ENCODE measurements at regions not wholly inside any gene's neighbourhood (a gene's known extent, or its start where the extent isn't known, plus 50 kb on each side); places are given as distances from the start of the nearest gene placed in this dataset.

DNA sequence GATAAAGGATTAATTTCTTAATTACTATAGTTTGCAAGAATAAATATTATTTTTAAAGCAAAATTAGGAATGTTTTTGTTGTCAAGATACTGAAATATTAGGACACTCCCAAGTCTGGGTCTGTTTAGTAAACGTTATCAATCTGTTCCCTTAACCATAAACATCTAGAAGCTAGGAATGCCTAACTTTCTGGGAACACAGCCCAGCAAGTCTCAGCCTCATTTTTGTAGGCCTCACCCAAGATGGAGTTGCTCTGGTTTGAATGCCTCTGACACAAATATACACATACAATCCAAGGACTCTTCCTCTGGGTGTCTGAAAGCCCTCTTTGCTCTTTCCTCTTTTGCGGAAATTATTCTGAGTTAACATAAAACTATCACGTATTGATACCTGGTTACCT is 487.4 kb upstream of the CELF2 start:
- TF ChIP-seq FOXA1 (IDR thresholded peaks at IDR 0.05) = no peak
- TF ChIP-seq, protein P1, sequence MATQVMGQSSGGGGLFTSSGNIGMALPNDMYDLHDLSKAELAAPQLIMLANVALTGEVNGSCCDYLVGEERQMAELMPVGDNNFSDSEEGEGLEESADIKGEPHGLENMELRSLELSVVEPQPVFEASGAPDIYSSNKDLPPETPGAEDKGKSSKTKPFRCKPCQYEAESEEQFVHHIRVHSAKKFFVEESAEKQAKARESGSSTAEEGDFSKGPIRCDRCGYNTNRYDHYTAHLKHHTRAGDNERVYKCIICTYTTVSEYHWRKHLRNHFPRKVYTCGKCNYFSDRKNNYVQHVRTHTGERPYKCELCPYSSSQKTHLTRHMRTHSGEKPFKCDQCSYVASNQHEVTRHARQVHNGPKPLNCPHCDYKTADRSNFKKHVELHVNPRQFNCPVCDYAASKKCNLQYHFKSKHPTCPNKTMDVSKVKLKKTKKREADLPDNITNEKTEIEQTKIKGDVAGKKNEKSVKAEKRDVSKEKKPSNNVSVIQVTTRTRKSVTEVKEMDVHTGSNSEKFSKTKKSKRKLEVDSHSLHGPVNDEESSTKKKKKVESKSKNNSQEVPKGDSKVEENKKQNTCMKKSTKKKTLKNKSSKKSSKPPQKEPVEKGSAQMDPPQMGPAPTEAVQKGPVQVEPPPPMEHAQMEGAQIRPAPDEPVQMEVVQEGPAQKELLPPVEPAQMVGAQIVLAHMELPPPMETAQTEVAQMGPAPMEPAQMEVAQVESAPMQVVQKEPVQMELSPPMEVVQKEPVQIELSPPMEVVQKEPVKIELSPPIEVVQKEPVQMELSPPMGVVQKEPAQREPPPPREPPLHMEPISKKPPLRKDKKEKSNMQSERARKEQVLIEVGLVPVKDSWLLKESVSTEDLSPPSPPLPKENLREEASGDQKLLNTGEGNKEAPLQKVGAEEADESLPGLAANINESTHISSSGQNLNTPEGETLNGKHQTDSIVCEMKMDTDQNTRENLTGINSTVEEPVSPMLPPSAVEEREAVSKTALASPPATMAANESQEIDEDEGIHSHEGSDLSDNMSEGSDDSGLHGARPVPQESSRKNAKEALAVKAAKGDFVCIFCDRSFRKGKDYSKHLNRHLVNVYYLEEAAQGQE (IDR thresholded peaks at IDR 0.05) = no peak
- TF ChIP-seq RXRA (IDR thresholded peaks at IDR 0.05) = no peak
- Histone ChIP-seq H3K27me3 (ENCODE audit: control insufficient read depth in 4 of 4, insufficient read depth in 4 of 4, low read length in 3 of 4) (peaks cover 0 to 2% (median 0%) of the 10 kb centered on the region in 4 donors), H3K4me1 (ENCODE audit: control insufficient read depth in 4 of 4, insufficient read depth in 4 of 4, low read length in 3 of 4) (no peaks in the 10 kb centered on the region), H3K27ac (ENCODE audit: low read depth in 1 of 2, low read length in 2 of 2) (no peak overlapping the region), H3K36me3 (ENCODE audit: control insufficient read depth in 4 of 4, insufficient read depth in 3 of 4, low read depth in 1 of 4, low read length in 3 of 4) (no peaks in the 10 kb centered on the region), H3K9me3 (ENCODE audit: control insufficient read depth in 4 of 4, low read length in 3 of 4) (no peaks in the 10 kb centered on the region), H3K9ac (ENCODE audit: low read depth in 1 of 2, low read length in 2 of 2) (no peak overlapping the region), H3K4me3 (ENCODE audit: low read depth in 1 of 3, low read length in 3 of 3) (no peak overlapping the region)
- no peak for DNase-seq (ENCODE audit: low spot score)
- 62% methylated on average over 3 of the region's 3 CpGs for WGBS

DNA sequence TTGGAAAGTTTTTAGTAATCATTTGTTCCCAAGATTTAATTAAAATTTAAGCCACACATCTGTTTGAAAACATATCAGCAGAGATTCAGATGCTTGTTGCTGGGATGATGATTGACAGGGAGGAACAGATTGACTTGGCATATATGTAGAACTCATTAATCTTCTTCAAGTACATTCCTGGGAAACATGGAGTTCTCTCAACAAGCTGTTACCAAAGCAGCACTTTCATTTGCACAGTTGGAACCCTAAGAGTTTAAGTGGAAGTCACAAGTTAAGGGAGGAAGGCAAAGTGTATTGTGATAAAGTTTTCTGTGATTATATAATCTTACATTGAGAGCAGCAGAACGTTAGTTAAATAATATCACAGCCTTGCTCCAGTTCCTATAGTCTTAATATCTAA is 485.4 kb upstream of the CELF2 start:
- Histone ChIP-seq H3K9ac (ENCODE audit: low read depth in 1 of 2, low read length in 2 of 2) (no peak overlapping the region), H3K36me3 (ENCODE audit: control insufficient read depth in 4 of 4, insufficient read depth in 3 of 4, low read depth in 1 of 4, low read length in 3 of 4) (no peaks in the 10 kb centered on the region), H3K4me3 (ENCODE audit: low read depth in 1 of 3, low read length in 3 of 3) (no peak overlapping the region), H3K27me3 (ENCODE audit: control insufficient read depth in 4 of 4, insufficient read depth in 4 of 4, low read length in 3 of 4) (no peaks in the 10 kb centered on the region), H3K4me1 (ENCODE audit: control insufficient read depth in 4 of 4, insufficient read depth in 4 of 4, low read length in 3 of 4) (no peaks in the 10 kb centered on the region), H3K27ac (ENCODE audit: low read depth in 1 of 2, low read length in 2 of 2) (no peak overlapping the region), H3K9me3 (ENCODE audit: control insufficient read depth in 4 of 4, low read length in 3 of 4) (no peaks in the 10 kb centered on the region)
- TF ChIP-seq FOXA1 (IDR thresholded peaks at IDR 0.05) = no peak
- WGBS = 61% methylated on average over 1 of the region's 1 CpG
- DNase-seq (ENCODE audit: low spot score) = no peak

DNA sequence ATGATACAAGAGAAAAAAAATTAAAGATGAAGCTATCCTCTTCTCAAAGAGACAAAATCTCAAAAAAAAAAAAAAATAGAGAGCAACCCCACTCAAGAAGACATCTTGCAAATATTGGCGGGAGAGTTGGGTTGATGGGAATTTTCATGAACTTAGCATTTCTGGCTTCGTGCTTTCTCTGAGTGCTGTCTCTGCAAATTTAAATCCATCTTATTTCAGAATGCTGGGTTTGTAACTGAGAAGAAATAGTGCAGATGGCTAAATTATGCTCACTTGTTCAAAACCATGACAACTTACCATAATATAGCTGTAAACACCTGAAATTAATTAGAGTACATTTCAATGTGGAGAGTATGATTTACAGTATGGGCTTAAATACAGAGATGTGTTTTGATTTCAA is 484.8 kb upstream of the CELF2 start:
- WGBS = 88% methylated on average over 2 of the region's 2 CpGs
- Histone ChIP-seq H3K36me3 (ENCODE audit: control insufficient read depth in 4 of 4, insufficient read depth in 3 of 4, low read depth in 1 of 4, low read length in 3 of 4) (no peaks in the 10 kb centered on the region), H3K27ac (ENCODE audit: low read depth in 1 of 2, low read length in 2 of 2) (no peak overlapping the region), H3K9me3 (ENCODE audit: control insufficient read depth in 4 of 4, low read length in 3 of 4) (peaks cover 0 to 2% (median 0%) of the 10 kb centered on the region in 4 donors), H3K4me3 (ENCODE audit: low read depth in 1 of 3, low read length in 3 of 3) (no peak overlapping the region), H3K27me3 (ENCODE audit: control insufficient read depth in 4 of 4, insufficient read depth in 4 of 4, low read length in 3 of 4) (no peaks in the 10 kb centered on the region), H3K4me1 (ENCODE audit: control insufficient read depth in 4 of 4, insufficient read depth in 4 of 4, low read length in 3 of 4) (no peaks in the 10 kb centered on the region), H3K9ac (ENCODE audit: low read depth in 1 of 2, low read length in 2 of 2) (no peak overlapping the region)
- DNase-seq (ENCODE audit: low spot score) = no peak
- TF ChIP-seq RXRA (IDR thresholded peaks at IDR 0.05) = no peak
- no peak for TF ChIP-seq NR2F2 (IDR thresholded peaks at IDR 0.05)
- TF ChIP-seq EGR1 (IDR thresholded peaks at IDR 0.05; ENCODE audit: low read depth in 2 of 2) = no peak
- TF ChIP-seq RAD21 (IDR thresholded peaks at IDR 0.05) = no peak
- TF ChIP-seq, protein P2, sequence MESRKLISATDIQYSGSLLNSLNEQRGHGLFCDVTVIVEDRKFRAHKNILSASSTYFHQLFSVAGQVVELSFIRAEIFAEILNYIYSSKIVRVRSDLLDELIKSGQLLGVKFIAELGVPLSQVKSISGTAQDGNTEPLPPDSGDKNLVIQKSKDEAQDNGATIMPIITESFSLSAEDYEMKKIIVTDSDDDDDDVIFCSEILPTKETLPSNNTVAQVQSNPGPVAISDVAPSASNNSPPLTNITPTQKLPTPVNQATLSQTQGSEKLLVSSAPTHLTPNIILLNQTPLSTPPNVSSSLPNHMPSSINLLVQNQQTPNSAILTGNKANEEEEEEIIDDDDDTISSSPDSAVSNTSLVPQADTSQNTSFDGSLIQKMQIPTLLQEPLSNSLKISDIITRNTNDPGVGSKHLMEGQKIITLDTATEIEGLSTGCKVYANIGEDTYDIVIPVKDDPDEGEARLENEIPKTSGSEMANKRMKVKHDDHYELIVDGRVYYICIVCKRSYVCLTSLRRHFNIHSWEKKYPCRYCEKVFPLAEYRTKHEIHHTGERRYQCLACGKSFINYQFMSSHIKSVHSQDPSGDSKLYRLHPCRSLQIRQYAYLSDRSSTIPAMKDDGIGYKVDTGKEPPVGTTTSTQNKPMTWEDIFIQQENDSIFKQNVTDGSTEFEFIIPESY (IDR thresholded peaks at IDR 0.05) = no peak
- TF ChIP-seq, protein P1 (IDR thresholded peaks at IDR 0.05) = no peak
- no peak for TF ChIP-seq YY1 (IDR thresholded peaks at IDR 0.05)
- no peak for TF ChIP-seq JUND (IDR thresholded peaks at IDR 0.05)
- no peak for TF ChIP-seq FOXA2 (IDR thresholded peaks at IDR 0.05)
- TF ChIP-seq FOXA1 (IDR thresholded peaks at IDR 0.05) = no peak
- no peak for TF ChIP-seq HNF4G (IDR thresholded peaks at IDR 0.05)
- TF ChIP-seq, protein P3, sequence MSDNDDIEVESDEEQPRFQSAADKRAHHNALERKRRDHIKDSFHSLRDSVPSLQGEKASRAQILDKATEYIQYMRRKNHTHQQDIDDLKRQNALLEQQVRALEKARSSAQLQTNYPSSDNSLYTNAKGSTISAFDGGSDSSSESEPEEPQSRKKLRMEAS (IDR thresholded peaks at IDR 0.05) = no peak
- TF ChIP-seq, protein P4, sequence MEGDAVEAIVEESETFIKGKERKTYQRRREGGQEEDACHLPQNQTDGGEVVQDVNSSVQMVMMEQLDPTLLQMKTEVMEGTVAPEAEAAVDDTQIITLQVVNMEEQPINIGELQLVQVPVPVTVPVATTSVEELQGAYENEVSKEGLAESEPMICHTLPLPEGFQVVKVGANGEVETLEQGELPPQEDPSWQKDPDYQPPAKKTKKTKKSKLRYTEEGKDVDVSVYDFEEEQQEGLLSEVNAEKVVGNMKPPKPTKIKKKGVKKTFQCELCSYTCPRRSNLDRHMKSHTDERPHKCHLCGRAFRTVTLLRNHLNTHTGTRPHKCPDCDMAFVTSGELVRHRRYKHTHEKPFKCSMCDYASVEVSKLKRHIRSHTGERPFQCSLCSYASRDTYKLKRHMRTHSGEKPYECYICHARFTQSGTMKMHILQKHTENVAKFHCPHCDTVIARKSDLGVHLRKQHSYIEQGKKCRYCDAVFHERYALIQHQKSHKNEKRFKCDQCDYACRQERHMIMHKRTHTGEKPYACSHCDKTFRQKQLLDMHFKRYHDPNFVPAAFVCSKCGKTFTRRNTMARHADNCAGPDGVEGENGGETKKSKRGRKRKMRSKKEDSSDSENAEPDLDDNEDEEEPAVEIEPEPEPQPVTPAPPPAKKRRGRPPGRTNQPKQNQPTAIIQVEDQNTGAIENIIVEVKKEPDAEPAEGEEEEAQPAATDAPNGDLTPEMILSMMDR (IDR thresholded peaks at IDR 0.05; ENCODE audit: low read depth, low read length, missing input control) = no peak
- no peak for TF ChIP-seq GABPA (IDR thresholded peaks at IDR 0.05 in 1 of 2, conservative IDR thresholded peaks at IDR 0.05 in 1 of 2)
- no peak for TF ChIP-seq TAF1 (conservative IDR thresholded peaks at IDR 0.05)
- TF ChIP-seq SP1 (IDR thresholded peaks at IDR 0.05) = no peak
- TF ChIP-seq HNF4A (conservative IDR thresholded peaks at IDR 0.05) = no peak
- TF ChIP-seq, protein P5, sequence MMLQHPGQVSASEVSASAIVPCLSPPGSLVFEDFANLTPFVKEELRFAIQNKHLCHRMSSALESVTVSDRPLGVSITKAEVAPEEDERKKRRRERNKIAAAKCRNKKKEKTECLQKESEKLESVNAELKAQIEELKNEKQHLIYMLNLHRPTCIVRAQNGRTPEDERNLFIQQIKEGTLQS (IDR thresholded peaks at IDR 0.05) = no peak
